ENCODE measurements at regions not wholly inside any gene's neighbourhood (a gene's known extent, or its start where the extent isn't known, plus 50 kb on each side); places are given as distances from the start of the nearest gene placed in this dataset.

GRCh38 chr9:30713243-30713642, 1671.2 kb upstream of the ACO1 start:
- peaks cover 3% of the 10 kb centered on the region for H3K9me3 Mint-ChIP-seq (ENCODE audit: unreplicated experiment)
- no peak overlapping the region for H3K4me3 Mint-ChIP-seq (ENCODE audit: unreplicated experiment)
- peaks cover 2% of the 10 kb centered on the region for H3K27me3 Mint-ChIP-seq (ENCODE audit: unreplicated experiment)
- H3K4me1 Mint-ChIP-seq (ENCODE audit: low read depth, unreplicated experiment), result no peaks in the 10 kb centered on the region
- H3K36me3 Mint-ChIP-seq (ENCODE audit: unreplicated experiment), result no peaks in the 10 kb centered on the region
- no peak for DNase-seq
- H3K27ac Mint-ChIP-seq (ENCODE audit: unreplicated experiment), result no peak overlapping the region
- TF ChIP-seq, protein P1, sequence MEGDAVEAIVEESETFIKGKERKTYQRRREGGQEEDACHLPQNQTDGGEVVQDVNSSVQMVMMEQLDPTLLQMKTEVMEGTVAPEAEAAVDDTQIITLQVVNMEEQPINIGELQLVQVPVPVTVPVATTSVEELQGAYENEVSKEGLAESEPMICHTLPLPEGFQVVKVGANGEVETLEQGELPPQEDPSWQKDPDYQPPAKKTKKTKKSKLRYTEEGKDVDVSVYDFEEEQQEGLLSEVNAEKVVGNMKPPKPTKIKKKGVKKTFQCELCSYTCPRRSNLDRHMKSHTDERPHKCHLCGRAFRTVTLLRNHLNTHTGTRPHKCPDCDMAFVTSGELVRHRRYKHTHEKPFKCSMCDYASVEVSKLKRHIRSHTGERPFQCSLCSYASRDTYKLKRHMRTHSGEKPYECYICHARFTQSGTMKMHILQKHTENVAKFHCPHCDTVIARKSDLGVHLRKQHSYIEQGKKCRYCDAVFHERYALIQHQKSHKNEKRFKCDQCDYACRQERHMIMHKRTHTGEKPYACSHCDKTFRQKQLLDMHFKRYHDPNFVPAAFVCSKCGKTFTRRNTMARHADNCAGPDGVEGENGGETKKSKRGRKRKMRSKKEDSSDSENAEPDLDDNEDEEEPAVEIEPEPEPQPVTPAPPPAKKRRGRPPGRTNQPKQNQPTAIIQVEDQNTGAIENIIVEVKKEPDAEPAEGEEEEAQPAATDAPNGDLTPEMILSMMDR (IDR thresholded peaks at IDR 0.05; ENCODE audit: partially characterized antibody, unreplicated experiment), result no peak

DNA sequence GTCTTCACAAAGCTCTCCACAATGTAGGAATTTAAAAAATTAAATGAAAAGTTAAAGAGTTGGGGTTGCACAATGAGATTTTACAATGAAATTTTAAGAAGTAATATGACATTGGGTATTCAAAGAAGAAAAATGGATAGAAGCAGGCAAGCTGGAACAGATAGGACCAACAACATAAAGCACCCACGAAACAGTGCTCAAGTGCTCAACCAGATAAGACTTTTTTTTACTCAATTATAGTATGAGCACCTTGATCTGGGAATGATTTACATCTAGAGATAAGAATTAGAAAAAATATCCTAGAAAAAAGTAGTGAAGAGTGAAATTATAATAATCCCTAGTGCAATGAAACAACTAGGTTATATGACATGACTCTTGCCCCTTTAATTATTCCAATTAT, 1670.1 kb upstream of the ACO1 start:
- no peak for DNase-seq
- Mint-ChIP-seq H3K9me3 (ENCODE audit: unreplicated experiment) (peaks cover 3% of the 10 kb centered on the region), H3K4me1 (ENCODE audit: low read depth, unreplicated experiment) (no peaks in the 10 kb centered on the region), H3K27ac (ENCODE audit: unreplicated experiment) (no peak overlapping the region), H3K27me3 (ENCODE audit: unreplicated experiment) (peaks cover 2% of the 10 kb centered on the region), H3K36me3 (ENCODE audit: unreplicated experiment) (no peaks in the 10 kb centered on the region), H3K4me3 (ENCODE audit: unreplicated experiment) (no peak overlapping the region)
- TF ChIP-seq, protein P1 (IDR thresholded peaks at IDR 0.05; ENCODE audit: partially characterized antibody, unreplicated experiment), result no peak

DNA sequence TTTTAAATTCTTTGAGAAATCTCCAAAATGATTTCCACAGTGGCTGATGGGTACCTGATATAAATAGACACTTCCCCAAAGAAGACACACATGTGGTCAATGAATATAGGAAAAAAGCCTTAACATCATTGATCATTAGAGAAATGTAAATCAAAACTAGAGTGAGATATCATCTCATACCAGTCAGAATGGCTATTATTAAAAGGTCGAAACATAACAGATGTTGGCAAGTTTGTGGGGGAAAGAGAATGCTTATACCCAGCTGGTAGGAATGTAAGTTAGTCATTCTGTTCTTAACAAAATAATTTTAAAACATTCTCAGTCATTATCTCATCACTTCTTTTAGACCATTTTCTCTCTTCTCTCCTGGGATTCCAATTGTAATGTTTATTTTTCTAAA, 1666.0 kb upstream of the ACO1 start:
- Mint-ChIP-seq H3K36me3 (ENCODE audit: unreplicated experiment) (no peaks in the 10 kb centered on the region), H3K4me1 (ENCODE audit: low read depth, unreplicated experiment) (no peaks in the 10 kb centered on the region), H3K27me3 (ENCODE audit: unreplicated experiment) (peaks cover 2% of the 10 kb centered on the region), H3K27ac (ENCODE audit: unreplicated experiment) (no peak overlapping the region), H3K9me3 (ENCODE audit: unreplicated experiment) (peaks cover 4% of the 10 kb centered on the region), H3K4me3 (ENCODE audit: unreplicated experiment) (no peak overlapping the region)
- TF ChIP-seq, protein P1 (IDR thresholded peaks at IDR 0.05; ENCODE audit: partially characterized antibody, unreplicated experiment), result no peak
- DNase-seq, result no peak

GRCh38 chr9:30722065-30722464, 1662.4 kb upstream of the ACO1 start:
- Mint-ChIP-seq H3K4me1 (ENCODE audit: low read depth, unreplicated experiment) (no peaks in the 10 kb centered on the region), H3K9me3 (ENCODE audit: unreplicated experiment) (peaks cover 4% of the 10 kb centered on the region), H3K36me3 (ENCODE audit: unreplicated experiment) (no peaks in the 10 kb centered on the region), H3K27me3 (ENCODE audit: unreplicated experiment) (peaks cover 2% of the 10 kb centered on the region), H3K27ac (ENCODE audit: unreplicated experiment) (no peak overlapping the region), H3K4me3 (ENCODE audit: unreplicated experiment) (no peak overlapping the region)
- no peak for DNase-seq
- TF ChIP-seq, protein P1 (IDR thresholded peaks at IDR 0.05; ENCODE audit: partially characterized antibody, unreplicated experiment), result no peak

DNA sequence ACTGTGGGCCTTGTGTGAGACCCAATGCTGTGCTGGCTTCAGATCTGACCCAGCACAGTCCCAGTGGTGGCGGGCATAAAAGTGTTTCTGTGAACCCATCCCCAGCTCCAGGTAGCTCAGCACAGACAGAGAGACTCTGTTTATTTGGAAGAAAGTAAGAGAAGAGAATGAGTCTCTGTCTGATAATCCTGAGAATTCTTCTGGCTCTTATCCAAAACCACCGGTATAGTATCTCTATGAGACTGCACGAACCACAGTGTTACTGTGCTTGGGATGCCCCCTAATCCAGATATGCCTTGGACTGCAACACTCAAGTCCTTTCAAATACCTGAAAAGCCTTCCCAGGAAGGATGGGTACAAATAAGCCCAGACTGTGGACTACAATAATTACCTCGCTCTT, 1660.8 kb upstream of the ACO1 start:
- H3K4me1 Mint-ChIP-seq (ENCODE audit: low read depth, unreplicated experiment), result no peaks in the 10 kb centered on the region
- TF ChIP-seq, protein P1 (IDR thresholded peaks at IDR 0.05; ENCODE audit: partially characterized antibody, unreplicated experiment), result no peak
- no peaks in the 10 kb centered on the region for H3K27me3 Mint-ChIP-seq (ENCODE audit: unreplicated experiment)
- peaks cover 1% of the 10 kb centered on the region for H3K9me3 Mint-ChIP-seq (ENCODE audit: unreplicated experiment)
- H3K36me3 Mint-ChIP-seq (ENCODE audit: unreplicated experiment), result no peaks in the 10 kb centered on the region
- H3K4me3 Mint-ChIP-seq (ENCODE audit: unreplicated experiment), result no peak overlapping the region
- no peak for DNase-seq
- H3K27ac Mint-ChIP-seq (ENCODE audit: unreplicated experiment), result no peak overlapping the region
